Esophagus squamous epithelium (tissue), 4 donors: ENCODE measurements at regions not wholly inside any gene's neighbourhood (a gene's known extent, or its start where the extent isn't known, plus 50 kb on each side); places are given as distances from the start of the nearest gene placed in this dataset.
A peak's percentile ranks its signal among the peaks of the same experiment; 100 is the strongest.

Source experiments
- CTCF ChIP-seq, 6 experiments: fragments of 450-650 bp in 4 of 6; fragments of 200-600 bp in 2 of 6; sonication (generic) in 2 of 6; IDR thresholded peaks; one replicate each; pipeline ENCODE4 v1.5.1; 2016 to 2019; ENCODE audit warnings: antibody characterized with exemption in 6 of 6, mild to moderate bottlenecking in 4 of 6, moderate library complexity in 4 of 6
- POLR2A ChIP-seq, 4 donors: fragments of 450-650 bp; IDR thresholded peaks; one replicate each; pipeline ENCODE4 v1.6.1; 2017; ENCODE audit warnings: antibody characterized with exemption in 4 of 4, mild to moderate bottlenecking in 4 of 4, moderate library complexity in 3 of 4

- TF ChIP-seq CTCF (IDR thresholded peaks at IDR 0.05) (peak in 5 of 6 experiments; percentile 37 to 70 (median 57)), POLR2A (IDR thresholded peaks at IDR 0.05) (no peak)
Measured at GRCh38 chr9:15104826-15105420, 194.7 kb upstream of the FREM1 start.
